GM18870 (cell line): ENCODE measurements at regions not wholly inside any gene's neighbourhood (a gene's known extent, or its start where the extent isn't known, plus 50 kb on each side); places are given as distances from the start of the nearest gene placed in this dataset.

Source experiments
- ATAC-seq: cut with Tn5 transposase; IDR thresholded peaks from one replicate; pipeline ENCODE4 v1.9.1; 2021; ENCODE audit warnings: moderate library complexity; ENCODE audit not compliant: unreplicated experiment

GRCh38 chr12:91346827-91347226, 164.2 kb upstream of the DCN start:
- no peak for ATAC-seq

GRCh38 chr12:91344408-91344807, 161.8 kb upstream of the DCN start:
- no peak for ATAC-seq

- no peak for ATAC-seq
These were observed 160.4 kb upstream of the DCN start for GRCh38 chr12:91343010-91343409.

- ATAC-seq: no peak
These were observed 156.5 kb upstream of the DCN start for GRCh38 chr12:91339106-91339505.

- ATAC-seq: no peak
These were observed 153.1 kb upstream of the DCN start for GRCh38 chr12:91335699-91336098.

GRCh38 chr12:91333966-91334365, 151.3 kb upstream of the DCN start:
- ATAC-seq: no peak

- ATAC-seq: no peak
These were observed 149.7 kb upstream of the DCN start for GRCh38 chr12:91332302-91332701.

GRCh38 chr12:91331371-91331770, 148.8 kb upstream of the DCN start:
- no peak for ATAC-seq

- ATAC-seq: no peak
These were observed 145.8 kb upstream of the DCN start for GRCh38 chr12:91328451-91328850.

GRCh38 chr12:91327889-91328288, 145.3 kb upstream of the DCN start:
- no peak for ATAC-seq

GRCh38 chr12:91327131-91327530, 144.5 kb upstream of the DCN start:
- ATAC-seq: no peak

GRCh38 chr12:91326058-91327027, 143.7 kb upstream of the DCN start:
- peak; percentile 64 for ATAC-seq

GRCh38 chr12:91320999-91321398, 138.4 kb upstream of the DCN start:
- no peak for ATAC-seq

GRCh38 chr12:91319071-91319760, 136.6 kb upstream of the DCN start:
- no peak for ATAC-seq

- ATAC-seq: no peak
These were observed 134.7 kb upstream of the DCN start for GRCh38 chr12:91317306-91317705.

- ATAC-seq: no peak
These were observed 134.3 kb upstream of the DCN start for GRCh38 chr12:91316907-91317269.

- ATAC-seq: no peak
These were observed 133.7 kb upstream of the DCN start for GRCh38 chr12:91316161-91316906.

GRCh38 chr12:91311081-91311480, 128.5 kb upstream of the DCN start:
- no peak for ATAC-seq

- ATAC-seq: no peak
These were observed 126.8 kb upstream of the DCN start for GRCh38 chr12:91309450-91309849.

- no peak for ATAC-seq
These were observed 125.5 kb upstream of the DCN start for GRCh38 chr12:91307957-91308670.

- no peak for ATAC-seq
These were observed 107.7 kb upstream of the DCN start for GRCh38 chr12:91290354-91290753.
